Lower leg skin (tissue), 3 donors: ENCODE measurements at regions not wholly inside any gene's neighbourhood (a gene's known extent, or its start where the extent isn't known, plus 50 kb on each side); places are given as distances from the start of the nearest gene placed in this dataset.

ENCODE experiments used
- POLR2A ChIP-seq, 2 donors: fragments of 450-650 bp; IDR thresholded peaks; one replicate each; pipeline ENCODE4 v1.6.1; 2016 to 2017; ENCODE audit warnings: antibody characterized with exemption in 2 of 2, mild to moderate bottlenecking in 1 of 2, moderate library complexity in 1 of 2
- TF ChIP-seq, protein P1 (sequence below), 3 donors: fragments of 450-650 bp; IDR thresholded peaks; one replicate each; pipeline ENCODE4 v1.5.1; 2016; ENCODE audit warnings: antibody characterized with exemption in 3 of 3, mild to moderate bottlenecking in 3 of 3, moderate library complexity in 2 of 3

DNA sequence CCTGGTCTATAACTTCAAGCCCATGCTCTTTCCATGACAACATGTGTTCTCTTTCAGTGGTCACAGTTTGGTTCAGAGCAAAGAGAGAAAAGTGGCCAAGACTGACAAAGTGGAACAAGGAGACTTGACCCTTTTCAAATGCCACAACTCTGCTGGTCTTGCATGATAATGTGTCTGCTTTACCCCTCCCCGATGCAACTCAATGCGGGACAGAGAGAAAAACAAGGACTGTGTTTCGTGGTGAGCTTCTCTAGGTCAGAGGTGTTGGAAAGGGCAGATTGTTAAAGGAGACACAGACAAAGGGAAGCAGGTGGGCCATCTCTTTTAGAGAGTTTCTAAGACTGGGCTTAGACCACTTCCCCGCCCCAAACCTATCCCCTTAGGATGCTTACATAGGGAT is 61.6 kb upstream of the SERTM1 start:
- TF ChIP-seq, protein P1, sequence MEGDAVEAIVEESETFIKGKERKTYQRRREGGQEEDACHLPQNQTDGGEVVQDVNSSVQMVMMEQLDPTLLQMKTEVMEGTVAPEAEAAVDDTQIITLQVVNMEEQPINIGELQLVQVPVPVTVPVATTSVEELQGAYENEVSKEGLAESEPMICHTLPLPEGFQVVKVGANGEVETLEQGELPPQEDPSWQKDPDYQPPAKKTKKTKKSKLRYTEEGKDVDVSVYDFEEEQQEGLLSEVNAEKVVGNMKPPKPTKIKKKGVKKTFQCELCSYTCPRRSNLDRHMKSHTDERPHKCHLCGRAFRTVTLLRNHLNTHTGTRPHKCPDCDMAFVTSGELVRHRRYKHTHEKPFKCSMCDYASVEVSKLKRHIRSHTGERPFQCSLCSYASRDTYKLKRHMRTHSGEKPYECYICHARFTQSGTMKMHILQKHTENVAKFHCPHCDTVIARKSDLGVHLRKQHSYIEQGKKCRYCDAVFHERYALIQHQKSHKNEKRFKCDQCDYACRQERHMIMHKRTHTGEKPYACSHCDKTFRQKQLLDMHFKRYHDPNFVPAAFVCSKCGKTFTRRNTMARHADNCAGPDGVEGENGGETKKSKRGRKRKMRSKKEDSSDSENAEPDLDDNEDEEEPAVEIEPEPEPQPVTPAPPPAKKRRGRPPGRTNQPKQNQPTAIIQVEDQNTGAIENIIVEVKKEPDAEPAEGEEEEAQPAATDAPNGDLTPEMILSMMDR (IDR thresholded peaks at IDR 0.05) = no peak
- TF ChIP-seq POLR2A (IDR thresholded peaks at IDR 0.05) = no peak
